Amniotic epithelial cell (primary cell): ENCODE measurements at regions not wholly inside any gene's neighbourhood (a gene's known extent, or its start where the extent isn't known, plus 50 kb on each side); places are given as distances from the start of the nearest gene placed in this dataset.

Experiments used
- DNase-seq: peaks from one replicate; pipeline ENCODE4 v3.0.0-alpha.2; 2010; ENCODE audit warnings: low read depth

- no peak for DNase-seq
These were observed 678.4 kb upstream of the ADAMTS5 start for GRCh38 chr21:27645285-27645684.

DNA sequence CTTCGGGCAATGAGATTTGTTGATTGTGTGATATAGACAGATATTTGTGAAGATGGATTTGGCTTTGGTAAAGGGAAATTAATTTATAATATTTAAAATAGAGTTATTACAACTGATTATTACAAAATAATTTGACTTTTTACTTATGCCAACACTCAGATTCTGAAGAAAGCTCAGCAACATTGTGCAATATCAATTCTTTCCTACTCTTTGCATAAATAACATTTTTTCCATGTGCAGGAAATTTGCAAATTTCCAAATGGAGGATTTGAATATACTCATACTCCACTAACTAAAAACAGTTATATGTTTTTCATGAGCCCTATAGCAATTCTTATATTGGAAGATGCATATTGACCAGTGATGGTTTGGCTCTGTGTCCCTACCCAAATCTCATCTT, 676.4 kb upstream of the ADAMTS5 start:
- DNase-seq, result no peak

GRCh38 chr21:27639286-27639685, 672.4 kb upstream of the ADAMTS5 start:
- DNase-seq, result no peak

DNA sequence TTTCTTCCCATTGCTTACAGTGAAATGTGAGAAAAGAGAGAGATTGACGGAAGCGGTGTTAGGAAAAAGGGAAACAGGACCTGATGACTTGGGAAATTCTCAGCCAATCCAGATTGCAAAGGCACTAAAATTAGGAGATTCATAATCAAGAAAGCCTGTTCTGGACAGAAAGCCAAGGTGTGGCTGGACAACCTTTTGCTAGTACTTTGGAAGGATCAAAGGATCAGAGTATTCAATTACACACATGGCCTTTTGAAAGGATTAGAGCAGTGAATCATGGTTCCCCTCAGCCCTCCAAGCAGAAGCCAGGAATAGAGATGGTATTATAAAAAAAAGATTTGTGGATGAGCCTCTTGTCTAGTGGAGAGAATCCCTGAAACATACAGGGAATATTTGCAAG, 669.8 kb upstream of the ADAMTS5 start:
- no peak for DNase-seq

DNA sequence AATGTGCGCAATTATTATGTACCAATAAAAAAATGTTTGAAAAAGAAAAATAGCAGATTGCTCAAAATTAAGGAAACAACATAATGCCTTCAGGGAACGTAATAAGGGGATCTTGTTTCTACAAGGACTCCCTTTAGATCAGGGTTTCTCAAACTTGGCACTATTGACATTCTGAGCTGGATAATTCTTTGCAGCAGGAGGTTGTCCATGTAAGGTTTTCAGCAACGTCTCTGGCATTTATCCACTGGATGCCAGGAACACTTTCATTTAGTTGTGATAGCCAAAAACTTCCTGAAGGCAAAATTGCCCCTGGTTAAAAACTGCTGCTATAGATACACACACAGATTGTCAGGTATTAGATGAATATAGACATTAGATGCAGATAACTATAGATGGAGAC, 666.7 kb upstream of the ADAMTS5 start:
- DNase-seq, result no peak

GRCh38 chr21:27631471-27631870, 664.6 kb upstream of the ADAMTS5 start:
- DNase-seq, result peak; percentile 70

GRCh38 chr21:27622631-27623030, 655.7 kb upstream of the ADAMTS5 start:
- DNase-seq, result no peak

GRCh38 chr21:27614231-27614630, 647.3 kb upstream of the ADAMTS5 start:
- DNase-seq, result no peak

DNA sequence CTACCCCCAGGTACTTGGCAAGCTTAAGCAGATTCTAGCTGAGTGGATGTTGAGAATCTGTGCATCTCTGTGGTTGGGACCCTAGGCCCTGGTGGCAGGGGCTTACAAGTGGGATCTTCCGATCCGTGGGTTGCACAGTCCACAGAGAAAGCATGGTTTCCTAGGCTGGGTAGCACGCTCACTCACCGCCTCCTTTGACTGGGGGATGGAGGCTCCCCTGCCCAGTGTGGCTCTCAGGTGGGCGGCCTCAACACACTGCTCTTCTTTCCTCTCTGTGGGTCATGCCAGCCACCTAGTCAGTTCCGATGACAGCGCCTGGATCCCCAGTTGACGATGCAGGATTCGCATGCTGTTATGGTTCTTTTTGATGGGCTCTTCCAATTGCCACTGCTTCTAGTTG, 639.5 kb upstream of the ADAMTS5 start:
- no peak for DNase-seq

GRCh38 chr21:27596196-27596595, 629.3 kb upstream of the ADAMTS5 start:
- no peak for DNase-seq

DNA sequence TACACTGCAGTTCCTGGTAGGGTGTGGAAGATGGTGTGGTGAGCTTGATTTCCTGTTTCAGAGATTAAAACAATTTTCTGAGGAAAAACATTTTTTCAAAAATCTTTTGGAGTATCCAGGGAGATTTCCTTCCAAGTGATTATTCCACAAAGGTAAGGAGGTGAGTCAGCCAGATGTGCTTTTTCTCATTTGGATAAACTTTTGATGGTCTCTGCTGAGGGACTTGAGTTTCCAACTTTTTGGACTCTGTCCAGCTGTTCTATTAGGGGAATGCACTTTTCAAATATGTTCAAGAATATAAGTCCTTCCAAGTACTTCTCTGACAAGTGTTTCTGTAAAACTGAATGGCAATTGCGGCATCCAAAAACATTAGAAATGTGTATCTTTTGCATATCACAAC, 628.8 kb upstream of the ADAMTS5 start:
- DNase-seq, result no peak

- no peak for DNase-seq
These were observed 623.4 kb upstream of the ADAMTS5 start for GRCh38 chr21:27590271-27590670.

- no peak for DNase-seq
These were observed 622.9 kb upstream of the ADAMTS5 start for GRCh38 chr21:27589781-27590180.

GRCh38 chr21:27586986-27587385, 620.1 kb upstream of the ADAMTS5 start:
- no peak for DNase-seq

DNA sequence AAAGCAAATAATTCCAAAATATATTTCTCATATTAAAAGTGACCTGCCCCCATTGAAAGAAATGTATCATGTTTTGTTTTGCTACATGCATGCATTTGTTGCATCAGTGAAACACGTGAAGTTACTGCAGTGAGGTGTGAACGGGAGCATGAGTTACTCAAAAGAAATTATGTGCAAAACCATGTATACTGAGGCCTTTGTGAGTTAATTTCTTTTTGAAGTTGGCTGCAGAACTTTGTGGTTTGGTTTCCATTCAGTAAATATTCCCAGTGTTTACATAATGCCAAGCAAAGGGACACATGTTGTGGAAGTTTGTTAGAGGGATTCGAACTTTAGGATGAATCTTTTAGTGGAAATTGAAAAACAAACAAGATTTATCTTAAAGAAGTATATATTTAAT, 619.4 kb upstream of the ADAMTS5 start:
- DNase-seq, result no peak

DNA sequence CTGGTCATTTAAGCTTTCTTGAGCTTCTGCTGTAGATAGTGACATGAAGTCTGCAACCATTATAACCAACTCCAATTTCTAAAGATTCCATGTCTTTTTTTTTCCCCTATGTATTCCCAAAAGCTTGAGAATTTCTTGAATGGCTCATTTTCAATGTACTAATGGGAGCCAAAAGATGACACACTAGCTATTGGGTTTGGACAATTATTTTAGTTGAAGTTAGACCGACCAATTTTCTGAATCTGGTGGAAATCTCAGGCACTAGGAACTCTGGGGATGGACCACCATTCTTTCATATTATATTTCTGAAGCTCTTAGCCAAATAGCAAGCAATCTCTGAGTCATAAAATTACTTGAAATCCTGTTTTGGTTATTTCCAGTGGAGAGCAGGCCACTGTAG, 617.4 kb upstream of the ADAMTS5 start:
- DNase-seq, result no peak

DNA sequence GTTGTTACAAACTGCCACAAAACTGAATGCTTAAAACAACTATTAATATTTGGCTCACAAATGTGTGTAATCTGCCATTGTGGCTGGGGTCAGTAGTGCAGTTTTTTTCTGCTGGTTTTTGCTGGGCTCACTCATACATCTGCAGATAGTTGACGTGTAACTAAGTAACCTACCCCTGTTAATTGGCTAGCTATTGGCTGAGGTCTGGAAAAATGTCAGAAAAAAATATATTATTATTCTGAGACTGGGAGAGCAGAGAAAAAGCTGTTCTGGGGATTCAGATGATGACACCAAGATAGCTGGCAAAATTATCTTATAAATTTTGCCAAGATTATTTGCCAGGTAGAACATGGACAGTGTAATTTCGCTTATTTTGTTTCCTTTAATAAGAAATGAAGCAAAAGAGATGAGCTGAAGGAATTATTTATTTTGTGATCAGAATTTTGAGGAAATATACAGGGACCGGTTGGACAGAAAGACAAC, 616.1 kb upstream of the ADAMTS5 start:
- no peak for DNase-seq

GRCh38 chr21:27582246-27582947, 615.5 kb upstream of the ADAMTS5 start:
- no peak for DNase-seq

GRCh38 chr21:27581168-27581567, 614.3 kb upstream of the ADAMTS5 start:
- no peak for DNase-seq

GRCh38 chr21:27580276-27580675, 613.4 kb upstream of the ADAMTS5 start:
- DNase-seq, result peak; percentile 32

- no peak for DNase-seq
These were observed 611.9 kb upstream of the ADAMTS5 start for GRCh38 chr21:27578741-27579265.

DNA sequence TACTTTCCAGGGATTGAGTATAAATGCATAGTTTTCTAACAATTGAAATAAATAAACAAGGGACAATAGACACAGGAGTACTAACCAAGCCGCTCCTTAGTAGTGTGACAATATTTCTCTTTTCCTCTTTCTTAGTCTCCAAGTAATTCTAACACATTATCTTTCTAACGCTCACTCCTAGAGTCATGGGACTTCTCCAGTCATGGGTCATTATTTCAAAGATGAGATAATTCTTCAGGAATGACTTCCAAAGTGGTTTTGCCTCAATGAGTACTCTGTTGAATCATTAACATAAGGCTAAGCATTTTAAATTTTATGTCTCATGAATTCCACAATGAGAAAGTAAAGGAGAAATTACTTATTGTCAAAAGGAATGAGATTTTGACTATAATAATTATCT, 605.8 kb upstream of the ADAMTS5 start:
- DNase-seq, result peak; percentile 79

DNA sequence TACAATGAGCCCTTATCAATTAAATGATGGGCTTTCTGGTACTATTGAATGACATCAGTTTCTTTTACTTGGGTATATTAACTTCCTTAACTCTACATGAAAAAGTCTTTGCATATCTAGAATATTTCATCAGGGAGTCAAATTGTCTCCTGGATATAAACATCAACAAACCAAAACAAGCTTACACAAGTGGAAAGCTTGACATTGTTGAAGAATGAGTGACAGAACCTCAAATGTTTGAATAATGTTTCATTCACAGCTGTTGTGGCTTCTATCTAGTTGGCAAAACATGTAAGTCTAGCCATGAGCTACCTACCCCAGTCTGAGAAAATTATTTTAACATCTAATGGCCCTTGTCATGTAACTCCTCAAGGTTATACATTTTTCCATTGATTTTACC, 604.8 kb upstream of the ADAMTS5 start:
- DNase-seq, result peak; percentile 85

DNA sequence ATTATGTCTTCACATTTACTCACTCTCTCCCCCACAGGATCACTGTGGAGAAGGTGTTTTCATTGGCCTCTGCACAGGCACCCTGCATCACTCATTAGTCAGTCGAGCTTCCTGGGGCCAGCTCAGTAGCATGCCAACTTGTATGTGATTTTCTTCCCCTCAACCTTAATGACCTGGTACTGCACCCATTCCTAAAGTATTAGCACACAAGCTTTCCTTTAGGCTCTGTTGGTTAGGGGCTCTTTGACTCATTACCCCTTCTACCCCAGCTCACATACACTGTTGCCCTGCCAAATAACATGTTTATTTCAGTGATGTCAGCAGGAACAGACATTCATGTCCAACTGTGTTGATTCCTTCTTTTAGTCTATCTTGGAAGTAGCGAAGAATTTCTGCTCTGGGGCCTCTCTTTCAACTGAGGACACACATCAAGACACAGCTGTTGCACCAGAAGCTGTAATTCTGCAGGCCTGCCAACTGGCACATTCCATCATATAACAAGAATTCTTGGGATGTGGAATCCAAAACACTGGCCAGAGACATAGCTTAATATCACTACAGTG, 603.5 kb upstream of the ADAMTS5 start:
- DNase-seq, result peak; percentile 93
